HG02588 (cell line): ENCODE measurements at regions not wholly inside any gene's neighbourhood (a gene's known extent, or its start where the extent isn't known, plus 50 kb on each side); places are given as distances from the start of the nearest gene placed in this dataset.
"Not testable (repeated sequence)": the region's sequence is repeated elsewhere in the genome, so short reads cannot be mapped to it uniquely, and the experiment has no call there.

ENCODE experiments used
- ATAC-seq: cut with Tn5 transposase; IDR thresholded peaks from one replicate; pipeline ENCODE4 v1.9.1; 2021; ENCODE audit warnings: mild to moderate bottlenecking, moderate library complexity; ENCODE audit not compliant: unreplicated experiment

- ATAC-seq, result no peak
These were observed 388.1 kb downstream of the KCNRG start for GRCh38 chr13:50403311-50403710.

GRCh38 chr13:50404116-50404515, 388.9 kb downstream of the KCNRG start:
- ATAC-seq, result no peak

GRCh38 chr13:50404769-50405168, 389.5 kb downstream of the KCNRG start:
- no peak for ATAC-seq

GRCh38 chr13:50406831-50407230, 391.6 kb downstream of the KCNRG start:
- ATAC-seq, result no peak

GRCh38 chr13:50408068-50408467, 392.8 kb downstream of the KCNRG start:
- ATAC-seq, result no peak

- ATAC-seq, result no peak
These were observed 394.0 kb downstream of the KCNRG start for GRCh38 chr13:50409220-50409619.

GRCh38 chr13:50410921-50411746, 395.9 kb downstream of the KCNRG start:
- ATAC-seq, result no peak

GRCh38 chr13:50412046-50412617, 396.9 kb downstream of the KCNRG start:
- no peak for ATAC-seq

GRCh38 chr13:50414640-50415039, 399.4 kb downstream of the KCNRG start:
- no peak for ATAC-seq

GRCh38 chr13:50415428-50415827, 400.2 kb downstream of the KCNRG start:
- no peak for ATAC-seq

GRCh38 chr13:50417597-50417996, 402.4 kb downstream of the KCNRG start:
- no peak for ATAC-seq

GRCh38 chr13:50419331-50419865, 404.2 kb downstream of the KCNRG start:
- no peak for ATAC-seq

GRCh38 chr13:50419896-50420295, 404.7 kb downstream of the KCNRG start:
- ATAC-seq, result no peak

GRCh38 chr13:50420718-50421472, 405.7 kb downstream of the KCNRG start:
- ATAC-seq, result no peak

- no peak for ATAC-seq
These were observed 406.4 kb downstream of the KCNRG start for GRCh38 chr13:50421473-50422130.

GRCh38 chr13:50422181-50423148, 407.2 kb downstream of the KCNRG start:
- ATAC-seq, result no peak

GRCh38 chr13:50424993-50425392, 409.7 kb downstream of the KCNRG start:
- no peak for ATAC-seq

- no peak for ATAC-seq
These were observed 410.5 kb downstream of the KCNRG start for GRCh38 chr13:50425772-50426171.

- no peak for ATAC-seq
These were observed 411.7 kb downstream of the KCNRG start for GRCh38 chr13:50426927-50427326.

- not testable (repeated sequence) for ATAC-seq
These were observed 412.3 kb downstream of the KCNRG start for GRCh38 chr13:50427511-50427910.
